SU-DHL-6 (cell line): ENCODE measurements at regions not wholly inside any gene's neighbourhood (a gene's known extent, or its start where the extent isn't known, plus 50 kb on each side); places are given as distances from the start of the nearest gene placed in this dataset.

ENCODE experiments used
- H2AFZ ChIP-seq: fragments of 200-600 bp; sonication (generic); 2 replicates; pipeline ENCODE4 v1.6.1; 2014; ENCODE audit warnings: low read depth, mild to moderate bottlenecking, moderate library complexity, mixed read lengths, antibody characterized with exemption, low read length; ENCODE audit not compliant: severe bottlenecking
- H3F3A ChIP-seq: fragments of 200-600 bp; shearing (Covaris generic); 2 replicates; pipeline ENCODE4 v1.6.0; 2016; ENCODE audit warnings: antibody characterized with exemption, mild to moderate bottlenecking; ENCODE audit not compliant: insufficient read depth
- H3K27ac ChIP-seq: fragments of 200-600 bp; sonication (generic); 2 replicates; pipeline ENCODE4 v1.5.1; 2016; ENCODE audit warnings: low read depth, mild to moderate bottlenecking, low read length, moderate library complexity, mixed read lengths
- H3K27me3 ChIP-seq: fragments of 200-600 bp; sonication (generic), shearing (Covaris generic); 2 replicates; pipeline ENCODE4 v1.6.0; 2014; ENCODE audit warnings: mild to moderate bottlenecking, low read length
- H3K36me3 ChIP-seq: fragments of 200-600 bp; sonication (generic); 2 replicates; pipeline ENCODE4 v1.6.1; 2014; ENCODE audit warnings: mild to moderate bottlenecking, low read length, mixed read lengths
- H3K4me2 ChIP-seq: fragments of 300-600, 200-600 bp; shearing (Covaris generic), sonication (generic); 2 replicates; pipeline ENCODE4 v1.6.0; 2014; ENCODE audit warnings: low read length, low read depth, mild to moderate bottlenecking; ENCODE audit not compliant: poor library complexity, severe bottlenecking
- H3K4me3 ChIP-seq: fragments of 200-600 bp; sonication (generic); 2 replicates; pipeline ENCODE4 v1.5.1; 2014; ENCODE audit warnings: antibody characterized with exemption, low read length, mild to moderate bottlenecking, mixed read lengths; ENCODE audit not compliant: insufficient read depth, poor library complexity, severe bottlenecking
- H3K79me2 ChIP-seq: fragments of 200-600 bp; sonication (generic); 2 replicates; pipeline ENCODE4 v1.6.1; 2014; ENCODE audit warnings: mild to moderate bottlenecking, low read length, moderate library complexity; ENCODE audit not compliant: insufficient read depth
- H3K9ac ChIP-seq: fragments of 200-600 bp; sonication (generic); 2 replicates; pipeline ENCODE4 v1.7.0; 2014; ENCODE audit warnings: mild to moderate bottlenecking, low read length
- H3K9me2 ChIP-seq: fragments of 200-600 bp; sonication (generic); replicated peaks from 2 replicates; pipeline ENCODE4 v1.6.1; 2014; ENCODE audit warnings: low read length; ENCODE audit not compliant: insufficient read depth
- H3K9me3 ChIP-seq: fragments of 200-600 bp; sonication (generic); 2 replicates; pipeline ENCODE4 v1.6.1; 2014; ENCODE audit warnings: low read length, mixed read lengths; ENCODE audit not compliant: insufficient read depth
- H4K20me1 ChIP-seq: fragments of 200-600 bp; sonication (generic); 2 replicates; pipeline ENCODE4 v1.6.1; 2014; ENCODE audit warnings: low read depth, mild to moderate bottlenecking, antibody characterized with exemption, low read length, moderate library complexity, mixed read lengths
- CTCF ChIP-seq: fragments of 200-600 bp; sonication (generic); IDR thresholded peaks from one replicate; pipeline ENCODE4 v1.5.1; 2017; ENCODE audit warnings: antibody characterized with exemption, mild to moderate bottlenecking, low read length, moderate library complexity; ENCODE audit not compliant: insufficient read depth, poor library complexity, severe bottlenecking
- EZH2phosphoT487 ChIP-seq: fragments of 200-600 bp; sonication (generic), shearing (Covaris generic); conservative IDR thresholded peaks from 2 replicates; pipeline ENCODE4 v1.6.1; 2018; ENCODE audit warnings: mild to moderate bottlenecking, antibody characterized with exemption, low read length, moderate library complexity, mixed read lengths

GRCh38 chr5:147143215-147143614 lies 91.6 kb upstream of the STK32A start:
- no peak overlapping the region for H2AFZ ChIP-seq
- no peak overlapping the region for H3K9ac ChIP-seq
- H3K36me3 ChIP-seq, result no peaks in the 10 kb centered on the region
- H3K4me3 ChIP-seq, result no peak overlapping the region
- no peaks in the 10 kb centered on the region for H3K79me2 ChIP-seq
- H3K9me3 ChIP-seq, result no peaks in the 10 kb centered on the region
- no peaks in the 10 kb centered on the region for H3K9me2 ChIP-seq
- H3K4me2 ChIP-seq, result no peak overlapping the region
- H3K27ac ChIP-seq, result no peak overlapping the region
- H3K27me3 ChIP-seq, result no peaks in the 10 kb centered on the region
- no peaks in the 10 kb centered on the region for H4K20me1 ChIP-seq
- no peak for TF ChIP-seq CTCF
- TF ChIP-seq EZH2phosphoT487, result no peak
- no peaks in the 10 kb centered on the region for H3F3A ChIP-seq

DNA sequence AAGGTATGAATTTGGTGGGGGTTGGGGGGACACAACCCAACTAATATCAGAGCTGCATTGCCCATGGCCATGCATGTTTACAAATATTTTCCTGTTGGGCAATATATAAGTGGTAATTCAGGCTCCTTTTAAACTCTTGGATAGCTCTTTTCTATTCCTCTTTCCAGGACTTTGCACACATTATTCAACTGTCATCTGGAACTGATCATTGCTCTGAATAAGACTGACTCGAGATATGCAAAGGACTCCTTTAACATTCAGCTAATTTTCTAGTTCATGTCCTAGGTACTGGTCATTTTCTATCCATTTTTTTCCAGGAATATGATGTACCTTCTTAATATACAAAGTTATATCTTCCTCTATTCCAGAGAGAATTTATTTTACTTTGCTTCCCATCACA lies 89.5 kb upstream of the STK32A start:
- Histone ChIP-seq H3K27ac (no peak overlapping the region), H3F3A (no peaks in the 10 kb centered on the region), H3K27me3 (no peaks in the 10 kb centered on the region), H3K9ac (no peak overlapping the region), H2AFZ (no peak overlapping the region), H4K20me1 (no peaks in the 10 kb centered on the region), H3K9me2 (no peaks in the 10 kb centered on the region), H3K9me3 (no peaks in the 10 kb centered on the region), H3K36me3 (no peaks in the 10 kb centered on the region), H3K4me3 (no peak overlapping the region), H3K79me2 (no peaks in the 10 kb centered on the region), H3K4me2 (no peak overlapping the region)
- TF ChIP-seq CTCF (no peak), EZH2phosphoT487 (no peak)

DNA sequence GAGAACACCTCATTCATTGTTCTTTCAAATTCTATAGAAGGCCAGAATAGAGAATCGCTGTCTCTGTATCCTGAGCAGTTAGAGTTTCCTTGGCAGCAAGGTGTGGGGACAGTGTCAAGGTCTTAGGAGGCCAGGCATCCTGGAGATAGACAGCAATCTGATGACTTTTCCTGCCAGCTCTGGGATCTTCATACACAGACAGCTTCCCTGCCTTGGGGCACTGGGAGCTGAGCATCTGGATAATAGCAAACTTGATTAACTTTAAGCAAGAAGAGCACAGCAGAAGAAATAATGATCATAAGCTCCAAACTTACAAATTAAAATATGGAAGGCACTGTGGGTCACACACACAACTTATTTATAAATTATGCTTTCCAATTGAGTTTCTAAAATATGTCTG lies 86.1 kb upstream of the STK32A start:
- no peak overlapping the region for H2AFZ ChIP-seq
- H3K36me3 ChIP-seq, result no peaks in the 10 kb centered on the region
- H3K4me3 ChIP-seq, result no peak overlapping the region
- no peak overlapping the region for H3K4me2 ChIP-seq
- no peak overlapping the region for H3K9ac ChIP-seq
- no peaks in the 10 kb centered on the region for H3K27me3 ChIP-seq
- no peaks in the 10 kb centered on the region for H3K9me2 ChIP-seq
- no peaks in the 10 kb centered on the region for H3K79me2 ChIP-seq
- H3K9me3 ChIP-seq, result no peaks in the 10 kb centered on the region
- H3F3A ChIP-seq, result no peaks in the 10 kb centered on the region
- no peaks in the 10 kb centered on the region for H4K20me1 ChIP-seq
- TF ChIP-seq EZH2phosphoT487 (no peak), CTCF (no peak)
- no peak overlapping the region for H3K27ac ChIP-seq

- no peaks in the 10 kb centered on the region for H3K36me3 ChIP-seq
- no peaks in the 10 kb centered on the region for H3K79me2 ChIP-seq
- no peak overlapping the region for H3K4me2 ChIP-seq
- H3K27me3 ChIP-seq, result no peaks in the 10 kb centered on the region
- H3K9me3 ChIP-seq, result no peaks in the 10 kb centered on the region
- no peak overlapping the region for H3K27ac ChIP-seq
- H2AFZ ChIP-seq, result no peak overlapping the region
- no peak overlapping the region for H3K9ac ChIP-seq
- no peaks in the 10 kb centered on the region for H3F3A ChIP-seq
- H3K9me2 ChIP-seq, result no peaks in the 10 kb centered on the region
- TF ChIP-seq EZH2phosphoT487 (no peak), CTCF (no peak)
- no peaks in the 10 kb centered on the region for H4K20me1 ChIP-seq
- H3K4me3 ChIP-seq, result no peak overlapping the region
These were observed 82.7 kb upstream of the STK32A start for GRCh38 chr5:147152086-147152485.
